Liver (tissue), 3 donors: ENCODE measurements at regions not wholly inside any gene's neighbourhood (a gene's known extent, or its start where the extent isn't known, plus 50 kb on each side); places are given as distances from the start of the nearest gene placed in this dataset.

Source experiments
- ATF3 ChIP-seq: IDR thresholded peaks from 2 replicates; pipeline ENCODE4 v1.6.1; 2016; ENCODE audit warnings: antibody characterized with exemption
- CTCF ChIP-seq: fragments of 150-350 bp; IDR thresholded peaks from 2 replicates; pipeline ENCODE4 v1.5.1; 2017; ENCODE audit warnings: improper control_type of control experiment, low read depth, low read length; ENCODE audit not compliant: missing input control
- REST ChIP-seq: IDR thresholded peaks from 2 replicates; pipeline ENCODE4 v1.6.1; 2016; ENCODE audit warnings: antibody characterized with exemption, mild to moderate bottlenecking
- donor health status: healthy.
- donor health status: healthy.

- no peak for TF ChIP-seq ATF3
- no peak for TF ChIP-seq CTCF
- no peak for TF ChIP-seq REST
Measured at GRCh38 chr3:45280232-45280631, 54.1 kb upstream of the TMEM158 start.
